ENCODE measurements at regions not wholly inside any gene's neighbourhood (a gene's known extent, or its start where the extent isn't known, plus 50 kb on each side); places are given as distances from the start of the nearest gene placed in this dataset.

GRCh38 chr13:48864100-48864499 lies 111.6 kb upstream of the FNDC3A start:
- no peak for DNase-seq (ENCODE audit: low read depth)
- H3K4me3 ChIP-seq (ENCODE audit: low read length), result no peak overlapping the region
- TF ChIP-seq CTCF (conservative IDR thresholded peaks at IDR 0.05; ENCODE audit: low read depth, low read length), result no peak

GRCh38 chr13:48866249-48866648 lies 109.5 kb upstream of the FNDC3A start:
- no peak overlapping the region for H3K4me3 ChIP-seq (ENCODE audit: low read length)
- TF ChIP-seq CTCF (conservative IDR thresholded peaks at IDR 0.05; ENCODE audit: low read depth, low read length), result no peak
- DNase-seq (ENCODE audit: low read depth), result no peak

- no peak for TF ChIP-seq CTCF (conservative IDR thresholded peaks at IDR 0.05; ENCODE audit: low read depth, low read length)
- H3K4me3 ChIP-seq (ENCODE audit: low read length), result no peak overlapping the region
- DNase-seq (ENCODE audit: low read depth), result no peak
Observed at GRCh38 chr13:48873081-48873480, 102.6 kb upstream of the FNDC3A start.

- TF ChIP-seq CTCF (conservative IDR thresholded peaks at IDR 0.05; ENCODE audit: low read depth, low read length), result peak; percentile 33
- H3K4me3 ChIP-seq (ENCODE audit: low read length), result no peak overlapping the region
- DNase-seq (ENCODE audit: low read depth), result no peak
Observed at GRCh38 chr13:48873587-48873986, 102.1 kb upstream of the FNDC3A start.

- TF ChIP-seq CTCF (conservative IDR thresholded peaks at IDR 0.05; ENCODE audit: low read depth, low read length), result no peak
- no peak for DNase-seq (ENCODE audit: low read depth)
- H3K4me3 ChIP-seq (ENCODE audit: low read length), result no peak overlapping the region
Observed at GRCh38 chr13:48874165-48874564, 101.5 kb upstream of the FNDC3A start.

- H3K4me3 ChIP-seq (ENCODE audit: low read length), result no peak overlapping the region
- TF ChIP-seq CTCF (conservative IDR thresholded peaks at IDR 0.05; ENCODE audit: low read depth, low read length), result no peak
- no peak for DNase-seq (ENCODE audit: low read depth)
Observed at GRCh38 chr13:48875047-48875446, 100.7 kb upstream of the FNDC3A start.

- no peak overlapping the region for H3K4me3 ChIP-seq (ENCODE audit: low read length)
- no peak for DNase-seq (ENCODE audit: low read depth)
- TF ChIP-seq CTCF (conservative IDR thresholded peaks at IDR 0.05; ENCODE audit: low read depth, low read length), result no peak
Observed at GRCh38 chr13:48876289-48876688, 99.4 kb upstream of the FNDC3A start.

All from retinal pigment epithelial cell (primary cell).